ENCODE measurements at regions not wholly inside any gene's neighbourhood (a gene's known extent, or its start where the extent isn't known, plus 50 kb on each side); places are given as distances from the start of the nearest gene placed in this dataset.
A peak's percentile ranks its signal among the peaks of the same experiment; 100 is the strongest.

- intact Hi-C loops (cut with micrococcal nuclease): no loop called here
- H3K4me1 Mint-ChIP-seq: peaks cover 15% of the 10 kb centered on the region
- H3K27me3 Mint-ChIP-seq (ENCODE audit: low read depth in 3 of 3): peaks cover 0 to 2% (median 0%) of the 10 kb centered on the region in 3 donors
- H3K9me3 ChIP-seq (replicated peaks in 1 of 2; ENCODE audit: control insufficient read depth in 1 of 2, insufficient read depth in 1 of 2, low read length in 2 of 2): no peaks in the 10 kb centered on the region
- no peaks in the 10 kb centered on the region for H4K20me1 ChIP-seq (ENCODE audit: insufficient read depth, low read length)
- no peak overlapping the region for H3K4me3 ChIP-seq (replicated peaks in 1 of 3; ENCODE audit: low read depth in 2 of 3, low read length in 3 of 3)
- no peak overlapping the region for H3K27ac Mint-ChIP-seq
- TF ChIP-seq CTCF (IDR thresholded peaks at IDR 0.05): no peak
- 86% methylated on average over 2 of the region's 4 CpGs for WGBS (ENCODE audit: insufficient coverage)
- no peak overlapping the region for H3K4me3 Mint-ChIP-seq
- no peak for DNase-seq
- H3K4me1 ChIP-seq (ENCODE audit: control insufficient read depth in 1 of 2, insufficient read depth in 2 of 2, low read length in 2 of 2): peaks cover 8 to 10% of the 10 kb centered on the region in 2 donors
- no peaks in the 10 kb centered on the region for H3K27me3 ChIP-seq (ENCODE audit: control insufficient read depth in 2 of 2, insufficient read depth in 2 of 2, low read length in 2 of 2)
- H3K36me3 ChIP-seq (replicated peaks in 1 of 2; ENCODE audit: control insufficient read depth in 1 of 2, insufficient read depth in 2 of 2, low read length in 2 of 2): no peaks in the 10 kb centered on the region
- no peak overlapping the region for H3K9ac ChIP-seq (ENCODE audit: insufficient read depth, low read length, poor library complexity, severe bottlenecking)
- H3K79me2 ChIP-seq (ENCODE audit: insufficient read depth, low read length): no peaks in the 10 kb centered on the region
- no peaks in the 10 kb centered on the region for H3K36me3 Mint-ChIP-seq
- H3K4me2 ChIP-seq (replicated peaks; ENCODE audit: extremely low read depth, low read length, poor library complexity, severe bottlenecking): no peak overlapping the region
- H3K9me3 Mint-ChIP-seq: peaks cover 0 to 2% (median 0%) of the 10 kb centered on the region in 7 donors
- no peak overlapping the region for H2AFZ ChIP-seq (ENCODE audit: insufficient read depth, low read depth, low read length, poor library complexity, severe bottlenecking)
- H3K27ac ChIP-seq (ENCODE audit: low read depth in 1 of 2, low read length in 2 of 2): no peak overlapping the region
These were observed 50.5 kb upstream of the LRRC1 start for GRCh38 chr6:53744321-53744720.

GRCh38 chr6:53741034-53741823 is 53.6 kb upstream of the LRRC1 start:
- no peaks in the 10 kb centered on the region for H4K20me1 ChIP-seq (ENCODE audit: insufficient read depth, low read length)
- Mint-ChIP-seq H3K4me3 (peak overlapping the region; percentile 28 to 80), H3K27ac (no peak overlapping the region), H3K9me3 (peaks cover 0 to 2% (median 0%) of the 10 kb centered on the region in 7 donors), H3K36me3 (no peaks in the 10 kb centered on the region), H3K4me1 (peaks cover 15% of the 10 kb centered on the region), H3K27me3 (ENCODE audit: low read depth in 3 of 3) (peaks cover 0 to 2% (median 0%) of the 10 kb centered on the region in 3 donors)
- H3K4me1 ChIP-seq (ENCODE audit: control insufficient read depth in 1 of 2, insufficient read depth in 2 of 2, low read length in 2 of 2): peaks cover 8 to 10% of the 10 kb centered on the region in 2 donors
- H3K9ac ChIP-seq (ENCODE audit: insufficient read depth, low read length, poor library complexity, severe bottlenecking): no peak overlapping the region
- DNase-seq: peak in 2 of 3 donors; percentile 22 to 24
- no peaks in the 10 kb centered on the region for H3K36me3 ChIP-seq (replicated peaks in 1 of 2; ENCODE audit: control insufficient read depth in 1 of 2, insufficient read depth in 2 of 2, low read length in 2 of 2)
- no peak for TF ChIP-seq CTCF (IDR thresholded peaks at IDR 0.05)
- no peaks in the 10 kb centered on the region for H3K9me3 ChIP-seq (replicated peaks in 1 of 2; ENCODE audit: control insufficient read depth in 1 of 2, insufficient read depth in 1 of 2, low read length in 2 of 2)
- no peak overlapping the region for H3K4me3 ChIP-seq (replicated peaks in 1 of 3; ENCODE audit: low read depth in 2 of 3, low read length in 3 of 3)
- 39% methylated on average over 7 of the region's 10 CpGs for WGBS (ENCODE audit: insufficient coverage)
- H3K27ac ChIP-seq (ENCODE audit: low read depth in 1 of 2, low read length in 2 of 2): no peak overlapping the region
- peak overlapping the region; percentile 17 for H2AFZ ChIP-seq (ENCODE audit: insufficient read depth, low read depth, low read length, poor library complexity, severe bottlenecking)
- peak overlapping the region; percentile 3 for H3K4me2 ChIP-seq (replicated peaks; ENCODE audit: extremely low read depth, low read length, poor library complexity, severe bottlenecking)
- no peaks in the 10 kb centered on the region for H3K27me3 ChIP-seq (ENCODE audit: control insufficient read depth in 2 of 2, insufficient read depth in 2 of 2, low read length in 2 of 2)
- H3K79me2 ChIP-seq (ENCODE audit: insufficient read depth, low read length): no peaks in the 10 kb centered on the region
- intact Hi-C loops (cut with micrococcal nuclease): no loop called here
